Muscle of arm (tissue), 1 donor: ENCODE measurements at regions not wholly inside any gene's neighbourhood (a gene's known extent, or its start where the extent isn't known, plus 50 kb on each side); places are given as distances from the start of the nearest gene placed in this dataset.

Experiments
- DNase-seq: peaks from one replicate; pipeline ENCODE4 v3.0.0-alpha.2; 2013

- no peak for DNase-seq
Measured at GRCh38 chr14:80146941-80147340, 64.4 kb downstream of the DIO2 start.

- no peak for DNase-seq
Measured at GRCh38 chr14:80136358-80136757, 74.9 kb downstream of the DIO2 start.

- no peak for DNase-seq
Measured at GRCh38 chr14:80135305-80136088, 75.8 kb downstream of the DIO2 start.

DNA sequence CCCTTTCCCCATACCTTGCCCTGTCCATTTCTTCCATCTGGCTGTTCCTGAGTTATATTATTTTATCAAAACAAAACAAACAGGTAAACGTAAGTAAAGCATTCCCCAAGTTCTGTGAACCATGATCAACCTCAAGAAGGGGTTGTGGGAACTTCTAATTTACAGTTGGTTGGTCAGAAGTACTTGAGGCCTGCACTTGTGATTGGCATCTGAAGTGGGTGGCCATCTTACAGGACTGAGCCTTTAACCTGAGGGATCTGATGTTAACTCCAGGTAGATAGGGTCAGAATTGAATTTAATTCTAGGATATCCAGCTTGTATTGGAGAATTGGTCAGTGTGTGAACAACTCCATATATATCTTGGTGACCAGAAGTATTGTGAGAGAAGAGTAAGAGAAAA lies 77.0 kb downstream of the DIO2 start:
- no peak for DNase-seq

DNA sequence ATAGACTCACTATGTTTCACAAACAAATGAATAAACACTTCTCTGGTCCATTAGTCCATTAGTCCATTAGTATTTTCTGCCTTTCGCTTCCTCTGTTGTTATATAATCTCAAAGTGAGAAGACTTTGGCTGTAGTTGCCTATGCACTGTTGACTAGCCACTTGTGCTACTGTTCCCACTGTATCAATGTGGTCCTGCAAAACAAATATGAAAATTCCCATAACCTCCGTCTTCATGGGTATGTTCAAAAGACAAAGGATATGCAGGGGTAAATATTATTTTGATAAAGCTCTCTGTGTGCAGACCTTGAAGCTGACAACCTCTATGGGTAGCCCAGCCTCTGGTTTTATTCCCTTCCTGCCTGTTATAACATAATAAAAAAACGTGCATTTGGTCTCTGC lies 77.8 kb downstream of the DIO2 start:
- no peak for DNase-seq

DNA sequence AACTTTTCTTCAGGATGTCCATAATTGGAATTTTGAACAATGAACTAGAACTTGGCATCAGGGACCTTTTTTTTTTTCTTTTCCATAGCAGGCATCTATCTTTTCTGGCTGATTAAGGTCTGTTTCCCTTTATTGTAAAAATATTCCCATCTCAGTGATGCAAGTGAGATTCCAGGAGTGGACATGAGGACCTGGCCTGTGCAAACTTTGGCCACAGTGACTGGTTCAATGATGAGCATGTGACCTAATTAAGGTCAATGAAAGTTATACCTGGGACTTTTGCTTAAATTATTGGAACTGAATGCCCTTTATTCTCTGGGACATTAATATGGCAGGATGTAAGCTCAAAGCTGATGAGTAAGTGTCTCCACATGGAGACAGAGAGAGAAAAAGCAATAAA lies 83.8 kb downstream of the DIO2 start:
- no peak for DNase-seq

GRCh38 chr14:80124794-80125193 lies 86.5 kb downstream of the DIO2 start:
- no peak for DNase-seq

GRCh38 chr14:80117876-80118275 lies 93.4 kb downstream of the DIO2 start:
- no peak for DNase-seq

DNA sequence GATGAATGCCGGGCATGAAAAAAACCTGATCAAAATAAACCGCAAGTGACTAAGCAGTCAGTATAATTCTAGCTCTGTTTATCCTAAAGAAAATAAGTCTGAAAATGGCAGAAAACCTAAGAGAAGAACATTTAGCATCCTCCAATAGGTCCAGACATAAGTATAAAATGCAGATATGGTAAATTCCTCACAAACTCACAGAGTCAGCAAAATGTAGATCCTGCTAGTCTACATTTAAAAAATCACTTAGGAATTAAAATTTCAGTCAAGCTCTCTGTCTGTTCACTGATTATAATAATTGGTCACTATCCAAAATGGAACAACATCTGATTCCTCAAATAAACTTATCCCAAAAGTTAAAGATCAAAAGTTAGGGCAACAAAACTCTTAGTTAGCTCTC lies 95.1 kb downstream of the DIO2 start:
- no peak for DNase-seq

GRCh38 chr14:80110721-80111120 lies 100.6 kb downstream of the DIO2 start:
- DNase-seq, result no peak

GRCh38 chr14:80109055-80109454 lies 102.2 kb downstream of the DIO2 start:
- DNase-seq, result no peak

- DNase-seq, result no peak
Measured at GRCh38 chr14:80108430-80108829, 102.9 kb downstream of the DIO2 start.

DNA sequence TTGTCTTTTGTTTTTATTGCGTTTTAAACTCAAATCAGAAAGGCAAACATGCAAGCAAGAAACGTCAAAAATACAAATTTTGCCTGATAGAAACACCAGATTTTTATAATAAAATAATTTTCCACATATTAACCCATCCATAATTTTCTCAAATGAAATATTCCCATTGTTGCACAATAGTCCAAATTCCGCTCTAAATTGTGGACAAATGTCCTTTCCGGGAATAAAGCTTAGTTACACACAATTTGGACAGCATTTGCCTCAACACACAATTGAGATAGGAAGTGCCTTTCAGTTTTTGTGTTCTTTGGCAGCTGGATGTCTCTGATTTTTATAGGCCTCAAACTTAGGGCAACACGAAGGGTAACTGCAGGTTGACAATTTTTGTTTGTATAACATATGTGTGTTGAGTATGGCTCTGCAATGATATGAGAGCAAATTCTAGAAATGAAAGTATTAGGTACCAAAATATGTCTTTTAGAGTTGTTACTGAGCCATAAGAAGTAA lies 105.8 kb downstream of the DIO2 start:
- DNase-seq, result no peak

DNA sequence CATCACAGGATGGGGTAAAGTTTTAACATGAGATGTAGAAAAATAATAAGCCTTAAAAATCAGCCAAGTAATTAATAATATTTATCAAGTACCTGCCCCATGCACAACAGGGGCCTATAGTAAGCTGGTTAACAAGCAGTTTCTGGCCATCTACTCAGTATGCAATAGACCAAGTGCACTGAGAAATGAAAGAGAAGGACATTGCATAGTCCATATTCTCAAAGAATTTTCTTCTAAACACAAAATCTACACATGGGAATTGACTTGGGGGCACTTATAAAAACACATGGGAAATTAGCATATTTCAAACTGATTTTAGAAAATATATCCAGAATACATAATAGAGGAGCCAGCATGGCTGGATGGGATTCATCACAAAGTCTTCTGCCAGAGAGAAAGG lies 109.5 kb downstream of the DIO2 start:
- DNase-seq, result no peak

DNA sequence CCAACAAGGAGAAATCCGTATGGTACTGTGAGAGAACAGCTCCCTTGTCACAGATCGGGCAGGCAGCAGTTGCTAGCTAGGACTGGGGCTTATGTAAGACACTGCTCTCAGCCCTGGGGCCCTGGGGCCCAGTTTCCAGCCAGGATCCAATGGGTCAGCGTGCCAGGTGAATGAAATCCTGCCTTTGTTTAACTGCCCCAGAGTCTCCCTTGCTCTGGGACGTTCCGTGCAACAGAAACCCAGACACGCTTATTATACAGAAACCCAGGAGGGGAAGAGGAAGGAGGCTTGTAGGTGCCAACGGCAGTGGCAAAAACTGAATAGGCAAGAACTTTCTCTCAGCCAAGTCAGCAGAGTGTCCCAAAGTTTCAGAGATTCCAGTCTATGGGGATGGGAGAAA lies 110.6 kb downstream of the DIO2 start:
- DNase-seq, result no peak

GRCh38 chr14:80095623-80096022 lies 115.7 kb downstream of the DIO2 start:
- no peak for DNase-seq

- no peak for DNase-seq
Measured at GRCh38 chr14:80087411-80087810, 123.9 kb downstream of the DIO2 start.

DNA sequence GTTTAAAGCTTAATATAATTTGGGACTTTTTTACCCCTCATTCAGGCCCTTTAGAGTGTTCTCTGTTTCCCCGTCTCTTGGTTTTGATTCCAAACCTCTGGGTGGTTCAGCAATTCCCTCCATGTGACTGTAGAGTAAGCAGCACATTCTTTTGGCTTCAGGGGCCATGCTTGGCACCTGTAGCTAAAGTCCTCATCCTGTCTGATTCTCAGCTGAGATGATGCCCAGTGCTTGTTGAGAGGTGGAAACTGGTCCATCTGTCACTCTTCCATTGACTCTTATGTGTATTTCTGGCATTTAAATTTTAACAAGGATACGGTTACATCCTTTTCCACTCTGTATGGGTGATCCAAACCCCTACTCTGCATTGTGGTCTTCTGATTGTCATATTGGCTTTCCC lies 127.1 kb downstream of the DIO2 start:
- no peak for DNase-seq

DNA sequence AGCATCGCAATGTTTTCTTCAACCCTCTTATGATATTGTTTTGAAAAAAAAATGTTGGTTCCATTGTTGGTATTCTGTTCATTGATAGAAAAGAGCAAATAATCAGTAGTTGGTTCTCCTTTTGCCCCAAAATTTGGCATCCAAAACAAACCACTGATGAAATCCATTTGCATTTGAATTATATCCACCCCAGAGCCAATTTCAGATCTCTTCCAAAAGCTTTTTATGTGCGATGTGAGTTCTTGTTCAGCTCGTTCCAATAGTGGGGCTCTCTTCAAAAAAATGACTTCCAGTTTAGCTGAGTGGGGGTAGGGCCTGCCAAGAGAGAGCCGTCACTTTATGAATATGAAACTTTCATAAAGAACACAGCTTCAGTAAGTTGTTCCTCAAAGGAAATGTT lies 130.7 kb downstream of the DIO2 start:
- no peak for DNase-seq

DNA sequence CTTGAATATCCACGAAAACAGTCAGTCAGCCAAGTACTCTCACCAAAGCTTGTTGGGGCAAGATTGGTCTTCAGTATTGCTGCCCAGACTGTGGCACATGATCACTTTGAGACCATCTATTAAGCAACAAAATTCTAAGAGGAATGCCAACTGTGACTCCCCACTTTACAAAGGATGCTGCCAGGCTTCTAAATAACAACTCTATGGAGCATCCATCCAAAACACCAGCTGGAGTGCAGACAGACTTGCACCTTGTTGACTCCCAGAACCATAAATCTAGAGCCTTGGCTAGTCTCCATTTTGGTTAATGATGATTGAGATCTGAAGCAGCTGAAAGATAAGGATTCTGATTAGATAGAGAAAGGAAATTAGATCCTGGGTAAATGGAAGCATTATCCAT lies 132.8 kb downstream of the DIO2 start:
- no peak for DNase-seq

DNA sequence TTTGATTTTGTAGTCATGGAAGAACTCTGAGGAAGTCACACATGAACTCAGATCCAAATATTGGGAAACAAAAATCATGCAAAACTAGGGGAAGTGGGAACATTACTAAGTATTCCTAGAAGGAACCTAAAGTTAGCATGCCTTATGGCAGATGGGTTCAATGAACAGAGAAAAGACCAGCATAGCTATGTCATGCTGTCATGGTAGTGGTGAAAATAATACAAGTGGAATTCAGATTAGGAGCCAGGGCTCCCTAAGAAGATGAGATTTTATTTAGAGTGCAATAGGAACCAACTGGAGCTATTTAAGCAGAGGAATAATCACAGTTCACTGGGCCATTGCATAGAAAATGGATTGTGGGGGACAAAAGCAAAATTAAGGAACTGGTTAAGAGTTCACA lies 134.0 kb downstream of the DIO2 start:
- no peak for DNase-seq

DNA sequence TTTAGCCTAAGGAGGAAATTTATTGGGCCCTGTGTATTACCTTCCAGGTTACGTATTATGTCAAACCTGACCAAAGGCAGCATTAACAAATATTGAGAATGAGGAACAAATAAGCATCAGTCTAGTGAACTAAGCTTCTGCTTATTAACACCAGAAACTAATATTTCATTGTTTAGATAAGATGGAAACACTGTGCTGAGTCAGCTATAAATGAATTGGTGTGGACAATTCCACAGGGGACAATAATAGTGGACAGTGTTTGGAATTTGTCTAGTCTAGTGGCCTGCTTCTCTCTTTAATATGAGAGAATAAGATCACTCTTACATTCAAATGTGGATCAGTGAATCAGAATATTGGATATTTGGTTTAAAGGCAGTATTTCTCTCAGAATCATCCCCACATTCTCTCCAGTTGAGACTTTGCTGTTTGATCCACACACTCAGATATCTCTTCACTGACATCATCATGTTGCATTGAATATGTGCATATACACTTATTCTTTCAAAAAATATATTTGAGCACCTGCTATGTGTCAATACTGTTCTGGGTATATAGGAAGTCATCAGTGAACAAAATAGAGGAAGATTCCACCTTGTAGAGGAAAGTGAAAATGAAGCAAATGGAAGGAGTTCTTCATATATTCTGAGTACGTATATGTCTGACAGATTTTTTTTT lies 136.3 kb downstream of the DIO2 start:
- DNase-seq, result no peak

GRCh38 chr14:80059041-80059440 lies 152.3 kb downstream of the DIO2 start:
- DNase-seq, result no peak

DNA sequence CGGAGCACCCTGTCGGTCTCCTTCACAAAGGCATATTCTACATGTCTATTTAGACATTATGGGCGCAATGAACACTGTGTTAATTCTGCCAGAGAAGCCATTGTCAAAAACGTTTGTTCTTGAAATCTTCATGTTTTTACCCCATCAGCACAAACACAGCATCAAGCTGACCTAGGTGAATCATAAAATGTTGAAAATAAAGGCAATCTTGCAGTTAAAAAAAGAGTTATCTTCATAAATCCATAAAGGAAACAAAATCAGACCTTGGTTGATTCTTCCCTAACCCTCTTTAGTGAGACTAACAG lies 154.9 kb downstream of the DIO2 start:
- DNase-seq, result no peak
